Inferior parietal cortex (tissue), 1 donor: ENCODE measurements at regions not wholly inside any gene's neighbourhood (a gene's known extent, or its start where the extent isn't known, plus 50 kb on each side); places are given as distances from the start of the nearest gene placed in this dataset.
"Not testable (repeated sequence)": the region's sequence is repeated elsewhere in the genome, so short reads cannot be mapped to it uniquely, and the experiment has no call there.

Source experiments
- DNase-seq: peaks from one replicate; pipeline ENCODE4 v3.0.0-alpha.2; 2016; ENCODE audit errors: extremely low spot score

DNA sequence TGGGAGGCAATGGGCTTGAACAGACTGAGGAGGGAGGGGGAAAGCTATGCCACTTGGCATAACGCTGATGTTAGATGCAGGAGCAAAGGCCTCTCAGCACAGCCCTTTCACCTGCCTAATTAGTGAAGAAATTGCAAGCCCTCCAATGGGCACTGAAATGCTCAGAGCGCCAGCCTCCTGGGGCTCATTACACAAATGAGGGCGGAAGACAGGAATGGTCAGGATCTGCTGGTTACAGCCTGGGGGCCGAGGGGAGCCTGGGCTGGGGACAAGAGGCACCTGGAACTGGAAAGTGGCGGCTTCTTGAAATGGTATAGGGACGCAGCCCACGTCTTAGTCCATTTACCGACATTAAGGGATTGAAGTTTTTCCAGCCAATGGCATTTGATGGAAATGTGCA, 50.2 kb upstream of the PLET1 start:
- no peak for DNase-seq

GRCh38 chr11:112315057-112315720, 54.5 kb upstream of the PLET1 start:
- no peak for DNase-seq

- no peak for DNase-seq
Measured at GRCh38 chr11:112315861-112316739, 55.4 kb upstream of the PLET1 start.

DNA sequence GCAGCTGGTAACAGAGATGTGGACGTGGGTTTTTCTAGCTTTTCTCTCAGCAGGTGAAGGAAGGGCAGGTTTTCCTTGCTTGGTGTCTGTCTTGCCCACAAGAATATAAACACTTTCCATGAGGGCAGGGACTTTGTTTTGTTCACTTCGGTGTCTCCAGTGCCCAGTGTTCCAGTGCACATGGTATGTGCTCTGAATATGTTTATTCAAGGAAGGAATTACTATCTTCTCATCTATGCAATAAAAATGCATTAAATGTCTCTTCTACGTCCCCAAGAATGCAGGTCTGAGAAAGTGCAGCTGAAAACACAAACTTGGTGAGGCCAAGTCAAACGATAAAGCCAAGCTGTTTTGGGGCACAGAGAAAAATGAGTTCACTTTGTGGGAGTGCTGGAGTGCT, 56.3 kb upstream of the PLET1 start:
- no peak for DNase-seq

- no peak for DNase-seq
Measured at GRCh38 chr11:112318184-112318591, 57.5 kb upstream of the PLET1 start.

DNA sequence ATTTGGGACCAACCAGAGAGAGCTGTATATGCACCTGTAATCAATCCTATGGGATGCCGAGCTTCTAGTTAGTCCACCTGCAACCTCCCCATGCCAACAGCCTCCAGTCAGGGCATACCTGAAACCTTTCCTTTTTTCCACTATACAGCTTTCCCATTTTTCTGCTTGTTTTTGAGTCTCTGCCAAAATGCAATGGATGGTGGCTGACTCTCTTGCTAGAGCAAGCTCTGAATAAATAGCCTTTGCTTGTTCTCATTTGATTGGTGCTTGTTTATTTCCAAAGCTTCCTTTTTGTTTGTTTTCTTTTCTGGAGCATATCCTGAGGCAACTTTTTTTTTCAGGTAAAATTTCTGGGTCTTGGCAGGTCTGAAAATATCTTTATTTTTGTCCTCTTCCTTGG, 58.0 kb upstream of the PLET1 start:
- no peak for DNase-seq

DNA sequence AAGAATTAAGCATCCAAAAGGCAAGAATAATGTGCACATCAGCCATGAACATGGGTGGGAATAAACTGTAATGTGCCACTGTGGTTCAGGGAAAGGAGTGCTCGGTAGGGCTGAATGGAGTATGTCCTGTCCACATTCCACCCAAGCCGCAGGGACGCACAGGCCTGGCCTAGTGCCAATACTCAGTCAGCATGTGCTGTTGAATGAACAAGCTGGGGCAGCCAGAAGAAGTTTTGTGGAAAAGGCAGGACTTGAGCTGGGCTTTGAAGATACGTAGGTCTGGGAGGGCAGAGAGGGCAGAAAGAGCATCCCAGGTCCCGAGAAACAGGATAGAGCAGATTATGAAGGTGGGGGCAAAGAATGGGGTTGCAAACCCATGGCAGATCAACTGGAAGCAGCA, 60.0 kb upstream of the PLET1 start:
- no peak for DNase-seq

- no peak for DNase-seq
Measured at GRCh38 chr11:112321501-112322172, 61.0 kb upstream of the PLET1 start.

- DNase-seq: no peak
Measured at GRCh38 chr11:112322173-112322790, 61.6 kb upstream of the PLET1 start.

GRCh38 chr11:112334381-112334780, 73.7 kb upstream of the PLET1 start:
- DNase-seq: no peak

DNA sequence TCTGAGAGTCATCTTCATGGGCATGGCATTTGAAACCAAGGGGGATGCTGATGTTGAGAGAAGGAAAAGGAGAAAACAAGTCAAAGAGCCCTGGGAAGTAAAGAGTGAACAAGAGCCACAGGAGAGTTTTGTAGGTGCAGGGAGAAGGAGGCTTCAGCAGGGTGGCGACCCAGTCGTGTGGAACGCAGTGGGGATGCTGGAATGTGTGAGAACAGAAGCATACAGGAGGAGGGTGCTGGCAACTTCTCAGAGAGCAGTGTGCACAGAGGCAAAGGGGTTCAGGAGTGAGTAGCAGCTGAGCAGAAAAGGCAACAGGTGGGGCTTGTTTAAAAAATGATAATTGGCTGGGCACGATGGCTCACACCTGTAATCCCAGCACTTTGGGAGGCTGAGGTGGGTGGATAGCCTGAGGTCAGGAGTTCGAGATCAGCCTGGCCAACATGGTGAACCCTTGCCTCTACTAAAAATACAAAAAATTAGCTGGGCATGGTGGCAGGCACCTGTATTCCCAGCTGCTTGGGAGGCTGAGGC, 75.8 kb upstream of the PLET1 start:
- DNase-seq: no peak

DNA sequence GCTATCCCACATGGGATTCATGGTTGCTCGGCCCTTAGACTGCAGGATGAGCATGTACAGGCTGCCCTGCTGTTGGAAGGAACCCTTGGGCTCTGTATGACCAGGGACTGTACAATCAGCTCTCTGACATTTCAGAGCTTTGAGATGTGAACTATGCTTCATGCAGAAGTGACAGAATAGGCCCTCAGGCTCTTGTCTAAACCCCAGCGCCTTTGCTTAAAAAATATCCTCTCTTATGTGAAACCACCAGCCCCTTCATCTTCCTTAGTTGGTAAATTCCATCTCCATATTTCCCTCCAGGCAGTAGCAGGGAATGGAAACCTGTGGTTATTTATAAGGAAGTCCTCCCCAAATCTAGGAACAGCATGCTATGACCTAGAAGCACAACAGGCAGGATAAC, 78.9 kb upstream of the PLET1 start:
- no peak for DNase-seq

DNA sequence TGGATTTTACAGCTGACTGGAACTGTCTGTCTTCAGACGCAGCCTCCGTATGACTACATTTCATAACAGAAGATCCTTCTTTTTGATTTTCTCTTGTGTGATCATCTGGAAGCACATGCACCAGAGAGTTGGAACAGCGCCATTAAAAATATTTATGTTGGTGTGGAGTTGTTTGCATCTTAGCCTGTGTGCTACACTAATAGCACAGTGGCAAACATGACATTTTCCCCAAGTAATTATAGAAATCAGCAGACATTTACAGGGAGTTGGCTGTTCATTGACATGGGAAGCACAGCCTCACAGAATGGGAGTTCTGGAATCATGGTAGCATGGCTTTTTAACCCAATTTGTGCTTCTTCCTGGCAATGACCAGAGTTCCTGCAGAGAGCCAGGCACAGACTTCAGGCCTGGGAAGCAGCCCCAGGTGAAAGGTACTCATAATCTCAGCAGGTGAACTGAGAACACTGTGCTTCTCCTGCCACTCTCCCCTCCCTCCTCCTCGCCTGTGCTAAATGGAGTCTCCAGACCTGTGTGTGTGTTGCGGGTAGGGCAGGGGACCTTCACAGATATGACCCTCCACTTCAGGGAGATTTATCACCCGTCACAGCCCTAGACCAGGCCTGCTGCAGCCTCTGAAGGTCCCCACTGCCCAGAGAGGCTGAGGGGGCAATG, 82.8 kb upstream of the PLET1 start:
- no peak for DNase-seq

- DNase-seq: no peak
Measured at GRCh38 chr11:112344040-112344413, 83.4 kb upstream of the PLET1 start.

DNA sequence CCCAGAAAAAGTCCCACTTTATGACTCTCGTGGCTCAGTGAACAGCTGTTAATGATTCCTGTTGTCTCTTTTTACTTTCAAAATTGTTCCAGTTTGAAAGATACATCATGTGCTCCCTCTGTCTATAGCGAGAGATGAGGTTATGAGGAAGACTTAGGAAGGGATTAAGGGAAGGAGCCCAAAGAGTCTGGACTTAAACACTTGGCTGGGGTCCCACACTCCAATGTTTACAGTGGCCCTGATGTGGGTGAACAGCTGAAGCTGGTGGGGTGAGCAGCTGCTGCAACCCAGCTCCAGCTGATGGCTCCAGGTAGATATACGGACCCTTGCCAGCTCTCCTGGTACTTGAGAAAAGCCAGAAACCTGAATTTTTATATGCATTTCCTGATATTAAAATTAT, 84.5 kb upstream of the PLET1 start:
- DNase-seq: no peak

- DNase-seq: no peak
Measured at GRCh38 chr11:112345706-112346105, 85.0 kb upstream of the PLET1 start.

DNA sequence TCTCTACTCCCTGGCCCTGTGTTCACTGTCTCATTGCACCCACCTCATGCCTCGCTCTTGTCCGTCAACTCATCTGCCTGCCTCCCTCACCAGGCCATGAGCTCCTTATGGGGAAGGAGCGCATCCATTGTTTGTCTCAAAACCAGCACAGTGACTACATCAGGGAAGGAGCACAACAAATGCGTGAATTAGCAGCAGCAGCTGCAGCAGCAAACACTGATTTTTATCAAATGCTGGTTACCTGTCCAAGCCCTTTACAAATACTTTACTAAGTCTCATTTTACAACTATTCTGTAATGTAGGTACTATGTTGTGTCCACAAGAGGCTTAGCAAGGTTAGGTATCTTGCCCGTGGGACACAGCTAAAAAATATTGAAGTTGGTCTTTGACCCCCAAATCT, 85.9 kb upstream of the PLET1 start:
- DNase-seq: no peak

DNA sequence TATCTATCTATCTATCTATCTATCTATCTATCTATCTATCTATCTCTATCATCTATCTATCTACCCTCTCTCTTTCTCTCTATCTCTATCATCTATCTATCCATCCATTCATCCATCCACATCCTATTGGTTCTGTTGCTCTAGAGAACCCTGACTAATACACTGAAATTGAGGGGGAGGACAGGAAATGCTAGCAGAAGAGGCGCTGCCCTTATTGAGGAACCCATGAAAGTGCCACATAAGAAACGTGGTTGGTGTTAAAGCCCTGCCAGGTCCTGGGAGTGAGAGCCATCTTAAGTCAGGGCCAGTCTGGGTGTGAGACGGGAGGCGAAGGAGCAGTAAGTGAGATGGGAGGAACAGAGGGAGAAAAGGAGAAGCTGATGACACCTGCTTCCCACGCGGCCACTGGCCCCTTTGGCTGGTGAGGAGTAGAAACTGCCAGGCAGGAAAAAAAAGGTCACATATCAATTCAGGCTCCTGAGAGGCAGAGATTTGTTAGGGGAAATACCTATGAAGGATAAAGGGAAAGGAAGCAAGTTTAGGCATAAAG, 87.9 kb upstream of the PLET1 start:
- DNase-seq: no peak

GRCh38 chr11:112351423-112351822, 90.8 kb upstream of the PLET1 start:
- DNase-seq: not testable (repeated sequence)

DNA sequence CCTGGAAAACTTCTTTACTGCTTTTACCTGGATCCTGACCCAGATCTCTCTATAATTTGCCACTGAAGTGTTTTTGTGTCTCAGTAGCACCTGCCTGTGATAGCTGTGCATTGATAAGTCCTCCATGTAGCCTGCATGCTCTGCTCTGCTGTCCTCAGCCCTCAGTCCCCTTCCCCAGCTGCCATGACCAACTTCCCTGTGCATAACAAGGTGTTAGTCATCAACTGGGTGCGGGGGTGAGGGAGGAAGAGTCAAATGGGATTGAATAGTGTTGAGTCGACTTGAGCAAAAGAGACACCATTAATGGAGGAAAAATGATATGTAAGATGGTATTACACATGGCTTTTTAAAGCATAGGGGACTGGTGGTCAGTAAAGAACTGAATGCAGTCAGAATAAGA, 92.2 kb upstream of the PLET1 start:
- DNase-seq: no peak

DNA sequence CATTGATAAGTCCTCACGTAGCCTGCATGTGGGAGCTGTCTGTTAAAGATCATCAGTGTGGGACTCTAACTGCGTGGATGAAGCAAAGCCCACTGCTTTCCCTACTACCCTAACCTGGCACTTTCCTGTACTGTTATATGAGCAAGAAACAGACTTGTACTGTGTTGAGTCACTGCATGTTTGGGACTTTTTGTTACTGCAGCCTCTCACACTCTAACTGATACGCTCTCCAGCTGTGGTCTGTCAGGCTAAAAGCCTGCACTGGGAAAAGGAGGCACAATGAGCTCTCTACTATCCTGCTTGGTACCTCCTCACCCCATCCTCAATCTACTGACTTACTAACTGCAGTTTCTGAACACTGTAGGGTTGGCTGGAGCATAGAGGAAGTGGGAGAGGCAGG, 93.7 kb upstream of the PLET1 start:
- DNase-seq: no peak
